ENCODE measurements at regions not wholly inside any gene's neighbourhood (a gene's known extent, or its start where the extent isn't known, plus 50 kb on each side); places are given as distances from the start of the nearest gene placed in this dataset.

DNA sequence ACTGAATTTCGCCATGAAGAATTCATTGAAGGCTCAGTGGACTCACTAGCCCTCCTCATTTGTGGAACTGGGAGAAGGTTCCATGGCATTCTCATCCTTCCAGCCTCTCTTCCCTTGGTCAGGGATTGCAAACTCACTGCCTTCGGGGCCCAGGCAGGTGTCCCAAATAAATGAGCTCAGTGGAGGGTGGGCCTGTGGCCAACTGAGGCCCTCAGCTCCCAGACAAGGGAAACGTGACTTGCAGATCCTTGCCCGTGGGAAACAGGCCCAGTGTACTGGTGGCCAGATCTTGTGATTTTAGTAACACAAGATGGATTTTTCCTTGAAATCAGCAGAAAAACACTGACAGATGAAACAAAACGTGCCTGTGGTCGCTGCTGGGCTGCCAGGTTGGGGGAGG, 168.7 kb upstream of the CTBP2 start:
- TF ChIP-seq, protein P1, sequence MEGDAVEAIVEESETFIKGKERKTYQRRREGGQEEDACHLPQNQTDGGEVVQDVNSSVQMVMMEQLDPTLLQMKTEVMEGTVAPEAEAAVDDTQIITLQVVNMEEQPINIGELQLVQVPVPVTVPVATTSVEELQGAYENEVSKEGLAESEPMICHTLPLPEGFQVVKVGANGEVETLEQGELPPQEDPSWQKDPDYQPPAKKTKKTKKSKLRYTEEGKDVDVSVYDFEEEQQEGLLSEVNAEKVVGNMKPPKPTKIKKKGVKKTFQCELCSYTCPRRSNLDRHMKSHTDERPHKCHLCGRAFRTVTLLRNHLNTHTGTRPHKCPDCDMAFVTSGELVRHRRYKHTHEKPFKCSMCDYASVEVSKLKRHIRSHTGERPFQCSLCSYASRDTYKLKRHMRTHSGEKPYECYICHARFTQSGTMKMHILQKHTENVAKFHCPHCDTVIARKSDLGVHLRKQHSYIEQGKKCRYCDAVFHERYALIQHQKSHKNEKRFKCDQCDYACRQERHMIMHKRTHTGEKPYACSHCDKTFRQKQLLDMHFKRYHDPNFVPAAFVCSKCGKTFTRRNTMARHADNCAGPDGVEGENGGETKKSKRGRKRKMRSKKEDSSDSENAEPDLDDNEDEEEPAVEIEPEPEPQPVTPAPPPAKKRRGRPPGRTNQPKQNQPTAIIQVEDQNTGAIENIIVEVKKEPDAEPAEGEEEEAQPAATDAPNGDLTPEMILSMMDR (IDR thresholded peaks at IDR 0.05; ENCODE audit: insufficient read depth, low read length) = no peak
- H3K4me3 ChIP-seq (ENCODE audit: low read depth, low read length) = no peak overlapping the region
- no peak for DNase-seq (ENCODE audit: low read depth)

- H3K4me3 ChIP-seq (ENCODE audit: low read depth, low read length) = no peak overlapping the region
- TF ChIP-seq, protein P1 (IDR thresholded peaks at IDR 0.05; ENCODE audit: insufficient read depth, low read length) = no peak
- DNase-seq (ENCODE audit: low read depth) = no peak
These were observed 165.0 kb upstream of the CTBP2 start for GRCh38 chr10:125325326-125325725.

DNA sequence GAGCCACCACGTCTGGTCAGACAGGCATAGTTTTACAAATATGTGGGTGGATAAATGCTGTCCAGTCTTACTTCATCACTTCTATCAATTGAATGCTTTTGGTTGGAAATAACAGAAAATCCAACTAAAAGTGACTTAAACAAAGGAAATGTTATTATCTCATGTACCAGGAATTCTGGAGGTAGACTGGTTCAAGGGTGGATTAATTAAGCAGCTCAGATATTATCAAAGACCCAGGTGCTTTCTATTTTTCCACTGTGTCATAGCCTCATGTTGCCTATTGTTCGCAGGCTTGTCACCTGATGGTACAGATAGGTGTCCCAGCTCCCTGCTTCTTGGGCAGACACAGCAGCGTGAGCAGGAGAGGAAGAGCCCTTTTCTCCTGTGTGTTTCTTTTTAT, 156.1 kb upstream of the CTBP2 start:
- DNase-seq (ENCODE audit: low read depth) = no peak
- no peak overlapping the region for H3K4me3 ChIP-seq (ENCODE audit: low read depth, low read length)
- TF ChIP-seq, protein P1 (IDR thresholded peaks at IDR 0.05; ENCODE audit: insufficient read depth, low read length) = no peak

DNA sequence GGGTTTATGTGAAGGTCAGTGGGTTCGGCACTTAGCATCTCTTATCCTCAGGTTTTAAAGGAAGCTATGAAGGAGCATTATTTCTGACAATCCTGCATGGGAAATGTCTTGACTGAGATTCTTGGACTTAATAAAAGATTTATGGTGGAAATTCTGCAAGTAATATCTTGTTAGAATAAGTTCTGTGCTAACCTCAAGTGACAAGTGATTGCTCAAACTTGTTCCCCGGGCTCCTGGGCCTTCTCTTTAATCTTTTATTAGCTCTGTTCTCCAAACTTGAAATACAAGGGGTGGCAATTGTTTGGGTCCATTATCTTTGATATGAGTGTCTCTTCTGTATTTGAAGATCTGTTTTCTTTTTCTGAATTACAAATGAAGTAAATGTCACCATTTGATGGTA, 140.6 kb upstream of the CTBP2 start:
- DNase-seq (ENCODE audit: low read depth) = no peak
- TF ChIP-seq, protein P1 (IDR thresholded peaks at IDR 0.05; ENCODE audit: insufficient read depth, low read length) = no peak
- H3K4me3 ChIP-seq (ENCODE audit: low read depth, low read length) = no peak overlapping the region

GRCh38 chr10:125299461-125299860, 139.1 kb upstream of the CTBP2 start:
- TF ChIP-seq, protein P1 (IDR thresholded peaks at IDR 0.05; ENCODE audit: insufficient read depth, low read length) = no peak
- H3K4me3 ChIP-seq (ENCODE audit: low read depth, low read length) = no peak overlapping the region
- DNase-seq (ENCODE audit: low read depth) = no peak

DNA sequence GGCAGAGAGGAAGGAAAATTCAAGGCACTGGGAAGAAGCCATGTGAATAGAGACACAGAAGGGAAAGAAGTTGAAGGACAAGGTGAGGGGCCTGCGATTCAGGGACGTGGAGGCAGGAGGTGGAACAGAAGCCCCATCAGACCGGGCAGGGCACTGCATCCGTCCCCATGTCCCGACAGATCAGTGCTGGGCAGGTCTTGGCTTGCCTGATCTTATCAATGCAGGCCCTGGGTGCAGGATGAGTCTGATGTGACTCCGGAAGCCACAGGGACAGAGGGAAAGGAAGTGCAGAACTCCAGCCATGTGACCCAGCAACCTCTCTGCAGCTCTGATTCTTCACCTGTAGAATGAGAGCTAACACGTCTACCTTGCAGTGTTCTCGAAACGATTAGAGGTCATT, 136.2 kb upstream of the CTBP2 start:
- no peak overlapping the region for H3K4me3 ChIP-seq (ENCODE audit: low read depth, low read length)
- TF ChIP-seq, protein P1 (IDR thresholded peaks at IDR 0.05; ENCODE audit: insufficient read depth, low read length) = no peak
- DNase-seq (ENCODE audit: low read depth) = no peak

DNA sequence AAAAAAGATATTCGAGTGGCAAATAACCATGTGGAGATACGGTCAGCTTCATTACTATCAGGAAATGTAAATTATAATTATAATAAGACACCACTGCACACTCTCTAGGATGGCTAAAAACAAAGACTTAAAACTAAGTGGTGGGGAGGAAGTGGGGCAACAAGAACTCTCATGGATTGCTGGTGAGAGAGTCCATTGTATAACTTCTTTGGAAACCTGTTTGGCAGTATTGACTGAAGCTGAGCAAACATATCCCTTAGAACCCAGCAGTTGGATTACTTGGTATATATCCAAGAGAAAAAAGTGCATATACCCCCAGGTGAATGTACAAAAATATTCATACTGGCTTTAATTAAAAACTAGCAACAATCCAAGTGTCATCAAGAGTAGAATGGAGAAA, 133.7 kb upstream of the CTBP2 start:
- TF ChIP-seq, protein P1 (IDR thresholded peaks at IDR 0.05; ENCODE audit: insufficient read depth, low read length) = no peak
- DNase-seq (ENCODE audit: low read depth) = no peak
- H3K4me3 ChIP-seq (ENCODE audit: low read depth, low read length) = no peak overlapping the region

Data from fibroblast of the aortic adventitia (primary cell).